ENCODE measurements at regions not wholly inside any gene's neighbourhood (a gene's known extent, or its start where the extent isn't known, plus 50 kb on each side); places are given as distances from the start of the nearest gene placed in this dataset.
"Not testable (repeated sequence)": the region's sequence is repeated elsewhere in the genome, so short reads cannot be mapped to it uniquely, and the experiment has no call there.

- not testable (repeated sequence) for TF ChIP-seq CTCF, POLR2A (IDR thresholded peaks at IDR 0.05)
Observed at GRCh38 chr1:234846813-234847212, 236.8 kb upstream of the IRF2BP2 start.
